Stimulated activated effector memory CD8-positive, alpha-beta T cell treated with anti-CD3 and anti-CD28 coated beads, Interleukin-12 subunit alpha, Interleukin-12 subunit beta, amount 100 ng/mL, for 72 hours (primary cell): ENCODE measurements at regions not wholly inside any gene's neighbourhood (a gene's known extent, or its start where the extent isn't known, plus 50 kb on each side); places are given as distances from the start of the nearest gene placed in this dataset.
"Not testable (repeated sequence)": the region's sequence is repeated elsewhere in the genome, so short reads cannot be mapped to it uniquely, and the experiment has no call there.

Experiments
- ATAC-seq: fragments of 150-1000 bp; cut with Tn5 transposase; 2 replicates; pipeline ENCODE4 v1.10.0; 2021
- DNase-seq, 2 donors: peaks; one replicate each; pipeline ENCODE4 v3.0.0; 2021 to 2022; ENCODE audit warnings: low spot score in 2 of 2
- H3K27ac Mint-ChIP-seq: one replicate; pipeline ENCODE4 v1.8.0; 2022; ENCODE audit warnings: mild to moderate bottlenecking, mixed read lengths
- H3K36me3 Mint-ChIP-seq: one replicate; pipeline ENCODE4 v1.8.0; 2022; ENCODE audit warnings: mild to moderate bottlenecking, mixed read lengths
- H3K4me1 Mint-ChIP-seq: one replicate; pipeline ENCODE4 v1.8.0; 2022; ENCODE audit warnings: mixed read lengths
- H3K4me3 Mint-ChIP-seq: one replicate; pipeline ENCODE4 v1.8.0; 2022; ENCODE audit warnings: mild to moderate bottlenecking, mixed read lengths
- H3K9me3 Mint-ChIP-seq: one replicate; pipeline ENCODE4 v1.8.0; 2022; ENCODE audit warnings: mixed read lengths

DNA sequence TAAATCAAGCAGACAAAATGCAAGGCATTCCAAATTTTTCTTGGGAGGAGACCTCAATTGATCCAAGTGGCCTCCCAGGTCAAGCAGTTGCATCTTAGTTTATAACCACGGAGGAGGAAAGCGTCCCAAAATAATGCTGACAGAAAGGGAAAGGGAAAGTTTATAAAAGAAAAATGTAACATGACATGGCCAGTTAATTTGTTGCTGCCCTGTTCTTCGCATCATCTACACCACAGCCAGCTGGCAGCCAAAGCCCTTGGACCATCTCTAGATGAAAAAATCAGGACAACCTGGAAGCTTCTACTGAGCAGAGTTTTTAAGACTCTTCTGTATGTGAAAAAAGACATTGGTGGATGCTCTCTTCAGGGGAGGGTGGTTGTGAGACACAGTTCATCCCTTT lies 128.8 kb upstream of the FBXL7 start:
- Mint-ChIP-seq H3K4me1 (no peaks in the 10 kb centered on the region), H3K4me3 (no peak overlapping the region), H3K27ac (no peak overlapping the region), H3K9me3 (peaks cover 7% of the 10 kb centered on the region), H3K36me3 (no peaks in the 10 kb centered on the region)
- ATAC-seq (no peak), DNase-seq (no peak)

DNA sequence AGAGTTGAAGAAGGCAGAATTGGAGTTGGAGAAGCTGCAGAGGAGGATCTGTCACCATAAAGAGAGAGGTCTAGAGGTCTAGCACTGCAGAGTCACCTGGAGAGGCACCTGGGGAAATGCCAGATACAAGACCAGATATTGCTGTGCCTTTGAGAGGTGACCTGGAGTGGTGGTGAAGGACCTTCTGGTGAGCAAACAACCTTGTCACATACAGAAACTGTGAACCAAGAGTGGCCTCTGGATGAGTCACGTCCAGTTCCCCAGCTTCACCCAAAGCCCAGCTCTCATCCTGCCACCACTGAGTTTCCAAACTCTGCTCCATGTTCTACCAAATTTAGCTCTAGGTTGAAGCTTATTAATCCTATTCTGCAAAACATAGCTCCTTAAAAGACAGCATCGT lies 131.1 kb upstream of the FBXL7 start:
- Mint-ChIP-seq H3K4me1 (no peaks in the 10 kb centered on the region), H3K4me3 (no peak overlapping the region), H3K27ac (no peak overlapping the region), H3K9me3 (peaks cover 13% of the 10 kb centered on the region), H3K36me3 (no peaks in the 10 kb centered on the region)
- ATAC-seq, result no peak
- DNase-seq, result no peak

DNA sequence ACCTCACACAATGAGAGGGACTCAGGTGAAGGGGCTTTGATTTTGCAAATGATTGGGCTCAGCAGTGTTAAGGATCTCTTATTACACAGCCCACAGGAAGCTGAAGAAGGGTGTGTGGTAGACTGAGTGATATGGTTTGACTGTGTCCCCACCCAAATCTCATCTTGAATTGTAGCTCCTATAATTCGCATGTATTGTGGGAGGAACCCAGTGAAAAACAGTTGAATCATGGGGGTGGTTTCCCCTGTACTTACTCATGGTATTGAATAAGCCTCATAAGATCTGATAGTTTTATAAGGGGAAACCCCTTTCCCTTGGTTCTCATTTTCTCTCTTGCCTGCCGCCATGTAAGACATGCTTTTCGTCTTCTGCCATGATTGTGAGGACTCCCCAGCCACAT lies 132.5 kb upstream of the FBXL7 start:
- no peak overlapping the region for H3K4me3 Mint-ChIP-seq
- DNase-seq (no peak), ATAC-seq (no peak)
- no peak overlapping the region for H3K27ac Mint-ChIP-seq
- peaks cover 18% of the 10 kb centered on the region for H3K9me3 Mint-ChIP-seq
- no peaks in the 10 kb centered on the region for H3K4me1 Mint-ChIP-seq
- H3K36me3 Mint-ChIP-seq, result no peaks in the 10 kb centered on the region

- Mint-ChIP-seq H3K36me3 (no peaks in the 10 kb centered on the region), H3K4me1 (no peaks in the 10 kb centered on the region), H3K4me3 (no peak overlapping the region), H3K27ac (no peak overlapping the region), H3K9me3 (peaks cover 20% of the 10 kb centered on the region)
- no peak for ATAC-seq
- DNase-seq, result no peak
These were observed 133.1 kb upstream of the FBXL7 start for GRCh38 chr5:15366676-15367391.

DNA sequence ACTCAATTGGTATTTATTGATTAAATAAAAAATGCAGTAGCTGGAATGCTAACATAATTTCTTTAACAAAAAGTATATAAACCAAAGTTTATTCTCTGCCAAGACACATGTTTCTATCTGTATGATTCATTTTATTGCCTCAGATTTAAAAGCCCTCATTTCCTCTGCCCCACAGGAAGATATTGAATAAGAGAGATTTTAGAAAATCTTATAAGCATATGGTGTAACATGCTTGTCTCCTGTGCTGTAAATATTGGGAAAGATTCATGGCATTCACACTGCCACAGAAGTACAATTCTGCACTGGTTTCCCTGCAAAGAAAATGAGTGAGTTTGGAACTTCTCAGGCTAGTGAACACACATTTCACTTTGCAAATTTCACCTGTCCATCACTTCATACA lies 134.9 kb upstream of the FBXL7 start:
- Mint-ChIP-seq H3K27ac (no peak overlapping the region), H3K9me3 (peaks cover 19% of the 10 kb centered on the region), H3K4me3 (no peak overlapping the region), H3K36me3 (no peaks in the 10 kb centered on the region), H3K4me1 (no peaks in the 10 kb centered on the region)
- no peak for DNase-seq
- ATAC-seq, result no peak

DNA sequence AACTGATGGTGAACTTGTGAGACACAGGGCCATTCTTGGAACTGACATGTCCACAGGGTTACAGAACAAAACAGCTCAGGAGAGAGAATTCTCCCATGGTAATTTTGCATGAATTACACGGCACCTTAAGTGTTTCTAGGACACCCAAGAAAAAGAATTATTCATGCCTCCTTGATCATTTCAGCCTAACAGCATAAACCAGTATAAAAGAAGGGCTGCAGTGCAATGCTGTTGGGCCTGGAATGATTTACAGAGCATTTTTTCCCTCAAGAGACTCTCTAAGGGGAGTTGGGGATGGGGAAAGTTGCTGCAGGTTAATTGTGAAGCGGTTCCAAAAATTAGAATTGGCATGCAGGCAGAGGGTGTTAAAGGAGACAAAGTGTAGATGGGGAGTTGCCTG lies 136.4 kb upstream of the FBXL7 start:
- Mint-ChIP-seq H3K36me3 (no peaks in the 10 kb centered on the region), H3K4me3 (no peak overlapping the region)

DNA sequence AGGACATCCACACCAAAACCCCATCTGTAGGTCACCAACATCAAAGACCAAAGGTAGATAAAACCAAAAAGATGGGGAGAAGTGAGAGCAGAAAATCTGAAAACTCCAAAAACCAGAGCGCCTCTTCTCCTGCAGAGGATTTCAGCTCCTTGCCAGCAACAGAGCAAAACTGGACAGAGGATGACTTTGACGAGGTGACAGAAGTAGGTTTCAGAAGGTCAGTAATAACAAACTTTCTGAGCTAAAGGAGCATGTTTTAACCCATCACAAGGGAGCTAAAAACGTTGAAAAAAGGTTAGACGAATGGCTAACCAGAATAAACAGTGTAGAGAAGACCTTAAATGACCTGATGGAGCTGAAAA lies 142.9 kb upstream of the FBXL7 start:
- H3K27ac Mint-ChIP-seq, ATAC-seq, DNase-seq, H3K4me1 Mint-ChIP-seq, H3K36me3 Mint-ChIP-seq, H3K4me3 Mint-ChIP-seq: not testable (repeated sequence)
- H3K9me3 Mint-ChIP-seq, result peaks cover 14% of the 10 kb centered on the region

More for the DNA sequence above, 136.4 kb upstream of the FBXL7 start:
- ATAC-seq (no peak), DNase-seq (no peak)
- Mint-ChIP-seq H3K27ac (no peak overlapping the region), H3K4me1 (no peaks in the 10 kb centered on the region), H3K9me3 (peaks cover 22% of the 10 kb centered on the region)

GRCh38 chr5:15356308-15357091 lies 143.5 kb upstream of the FBXL7 start:
- DNase-seq, H3K36me3 Mint-ChIP-seq, H3K4me3 Mint-ChIP-seq, H3K4me1 Mint-ChIP-seq, H3K27ac Mint-ChIP-seq, ATAC-seq: not testable (repeated sequence)
- H3K9me3 Mint-ChIP-seq, result peaks cover 14% of the 10 kb centered on the region

- H3K9me3 Mint-ChIP-seq, result peaks cover 12% of the 10 kb centered on the region
- H3K4me3 Mint-ChIP-seq, result no peak overlapping the region
- H3K27ac Mint-ChIP-seq, result no peak overlapping the region
- H3K4me1 Mint-ChIP-seq, result no peaks in the 10 kb centered on the region
- H3K36me3 Mint-ChIP-seq, result no peaks in the 10 kb centered on the region
- DNase-seq (no peak), ATAC-seq (no peak)
These were observed 146.0 kb upstream of the FBXL7 start for GRCh38 chr5:15354021-15354420.

DNA sequence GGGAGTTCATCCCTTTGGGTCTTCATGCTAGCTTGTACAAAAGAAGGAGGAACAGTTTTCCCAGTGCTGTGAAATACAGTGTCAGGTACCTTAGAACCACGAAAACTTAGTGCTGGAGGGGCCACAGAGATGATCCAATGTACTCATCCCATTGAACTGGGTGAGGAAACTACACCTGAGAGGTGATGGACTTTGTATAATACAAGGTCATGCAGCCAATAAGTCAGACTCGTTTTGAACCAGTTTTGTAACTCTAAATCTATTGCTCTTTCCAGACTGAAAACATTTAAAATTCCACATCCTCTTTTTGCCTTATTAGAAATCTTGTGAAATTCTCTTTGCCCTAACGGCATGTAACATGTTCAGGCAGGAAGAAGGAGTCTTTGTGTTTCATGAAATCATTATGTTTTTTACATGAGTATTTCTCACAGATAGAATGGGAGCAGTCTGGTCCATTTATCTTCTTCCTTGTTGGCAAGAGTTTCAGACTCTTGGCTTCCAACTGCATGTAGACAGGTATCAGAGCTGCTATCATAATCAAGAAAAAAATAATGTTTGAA lies 146.8 kb upstream of the FBXL7 start:
- DNase-seq (no peak), ATAC-seq (no peak)
- Mint-ChIP-seq H3K4me3 (no peak overlapping the region), H3K36me3 (no peaks in the 10 kb centered on the region), H3K27ac (no peak overlapping the region), H3K9me3 (peaks cover 10% of the 10 kb centered on the region), H3K4me1 (no peaks in the 10 kb centered on the region)

DNA sequence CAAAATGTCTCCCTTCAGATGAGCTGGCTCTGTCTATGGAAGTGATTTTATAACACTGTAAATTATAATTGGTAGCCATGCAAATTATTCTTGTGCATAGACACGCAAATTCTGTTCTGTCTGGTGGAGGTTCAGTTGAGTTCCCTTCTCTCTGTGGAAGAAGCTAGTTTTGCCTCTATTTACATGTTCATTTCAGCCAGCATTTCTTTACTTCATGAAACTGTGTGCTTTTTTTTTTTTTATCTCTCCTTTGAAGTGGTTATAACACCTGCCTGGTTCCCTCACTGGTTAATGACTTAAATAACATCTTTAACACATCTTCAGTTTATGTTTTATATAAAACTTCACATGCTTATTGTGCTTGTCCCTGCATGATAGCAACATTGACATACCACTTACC lies 149.4 kb upstream of the FBXL7 start:
- Mint-ChIP-seq H3K4me1 (no peaks in the 10 kb centered on the region), H3K36me3 (no peaks in the 10 kb centered on the region), H3K9me3 (peaks cover 10% of the 10 kb centered on the region), H3K4me3 (no peak overlapping the region), H3K27ac (no peak overlapping the region)
- ATAC-seq (no peak), DNase-seq (no peak)

DNA sequence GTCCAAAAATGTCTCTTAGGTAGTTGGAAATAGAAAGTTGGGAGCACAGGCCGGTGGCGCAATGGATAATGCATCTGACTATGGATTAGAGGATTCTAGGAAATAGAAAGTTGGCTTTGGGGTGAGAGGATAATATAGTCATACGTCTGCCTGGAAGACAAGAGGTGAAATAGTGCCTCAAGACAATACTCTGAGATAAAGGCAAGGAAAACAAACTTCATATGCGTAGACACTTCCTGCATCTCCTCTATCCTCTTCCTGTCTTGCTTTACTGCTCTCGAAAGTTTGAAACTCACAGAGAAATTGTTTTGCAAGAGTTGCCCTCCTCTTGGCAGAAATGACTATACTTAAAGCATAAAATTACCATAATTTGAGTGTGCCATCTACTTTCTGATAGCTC lies 153.2 kb upstream of the FBXL7 start:
- Mint-ChIP-seq H3K4me3 (no peak overlapping the region), H3K27ac (no peak overlapping the region), H3K4me1 (no peaks in the 10 kb centered on the region), H3K36me3 (no peaks in the 10 kb centered on the region), H3K9me3 (peaks cover 3% of the 10 kb centered on the region)
- ATAC-seq (no peak), DNase-seq (no peak)

DNA sequence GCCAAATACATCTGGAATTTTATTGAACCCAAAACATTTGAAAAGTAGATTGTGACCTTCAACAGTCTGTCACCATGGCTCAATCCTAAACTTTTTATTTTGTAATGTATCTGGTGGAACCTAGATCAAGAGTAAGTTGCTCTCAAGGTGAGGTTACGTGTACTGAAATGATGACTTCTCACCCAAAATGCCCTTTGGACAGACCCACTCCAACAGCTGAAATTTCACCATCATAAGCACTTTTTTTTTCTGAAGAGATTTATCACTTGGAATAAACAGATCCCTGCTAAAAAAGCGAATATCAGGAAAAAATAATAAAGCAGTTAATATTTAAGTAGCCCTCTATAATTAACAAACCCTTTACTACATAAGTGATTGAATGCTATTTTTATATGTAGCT lies 155.0 kb upstream of the FBXL7 start:
- ATAC-seq, result no peak
- no peak for DNase-seq
- Mint-ChIP-seq H3K4me3 (no peak overlapping the region), H3K36me3 (no peaks in the 10 kb centered on the region), H3K4me1 (no peaks in the 10 kb centered on the region), H3K27ac (no peak overlapping the region), H3K9me3 (peaks cover 3% of the 10 kb centered on the region)

- DNase-seq (no peak), ATAC-seq (no peak)
- Mint-ChIP-seq H3K4me1 (no peaks in the 10 kb centered on the region), H3K36me3 (no peaks in the 10 kb centered on the region), H3K9me3 (peaks cover 13% of the 10 kb centered on the region), H3K4me3 (no peak overlapping the region), H3K27ac (no peak overlapping the region)
These were observed 161.4 kb upstream of the FBXL7 start for GRCh38 chr5:15338546-15338945.

GRCh38 chr5:15334551-15335266 lies 165.3 kb upstream of the FBXL7 start:
- Mint-ChIP-seq H3K27ac (no peak overlapping the region), H3K4me3 (no peak overlapping the region), H3K36me3 (no peaks in the 10 kb centered on the region), H3K4me1 (no peaks in the 10 kb centered on the region), H3K9me3 (peaks cover 21% of the 10 kb centered on the region)
- DNase-seq (no peak), ATAC-seq (no peak)
